Vagina (tissue), 2 donors: ENCODE measurements at regions not wholly inside any gene's neighbourhood (a gene's known extent, or its start where the extent isn't known, plus 50 kb on each side); places are given as distances from the start of the nearest gene placed in this dataset.

Experiments
- DNase-seq, 2 donors: peaks; one replicate each; pipeline ENCODE4 v3.0.0-alpha.2; 2017; ENCODE audit errors: extremely low spot score in 2 of 2
- H3K27ac ChIP-seq: fragments of 200-600 bp; sonication (generic); one replicate; pipeline ENCODE4 v1.5.1; 2019
- H3K27me3 ChIP-seq: fragments of 200-600 bp; sonication (generic); one replicate; pipeline ENCODE4 v1.5.1; 2019
- H3K36me3 ChIP-seq, 2 donors: fragments of 200-600 bp; sonication (generic); one replicate each; pipeline ENCODE4 v1.5.1; 2017 to 2019
- H3K4me1 ChIP-seq: fragments of 200-600 bp; sonication (generic); one replicate; pipeline ENCODE4 v1.5.1; 2019
- H3K4me3 ChIP-seq, 2 donors: fragments of 200-600 bp; sonication (generic); 1 replicate in 1 of 2; 2 replicates in 1 of 2; pipeline ENCODE4 v1.5.1; 2016 to 2019
- H3K9me3 ChIP-seq: fragments of 200-600 bp; sonication (generic); one replicate; pipeline ENCODE4 v1.5.1; 2019
- CTCF ChIP-seq, 3 experiments: fragments of 450-650 bp in 2 of 3; fragments of 200-600 bp in 1 of 3; sonication (generic) in 1 of 3; IDR thresholded peaks; one replicate each; pipeline ENCODE4 v1.5.1; 2017 to 2019; ENCODE audit warnings: antibody characterized with exemption in 3 of 3, mild to moderate bottlenecking in 2 of 3, moderate library complexity in 2 of 3
- POLR2A ChIP-seq, 2 donors: fragments of 450-650 bp; IDR thresholded peaks; one replicate each; pipeline ENCODE4 v1.6.1; 2017; ENCODE audit warnings: antibody characterized with exemption in 2 of 2, mild to moderate bottlenecking in 2 of 2, moderate library complexity in 2 of 2
- POLR2AphosphoS5 ChIP-seq, 2 donors: sonication (generic); formaldehyde crosslinking; IDR thresholded peaks; one replicate each; pipeline ENCODE4 v1.9.0; 2017; ENCODE audit warnings: antibody characterized with exemption in 2 of 2, mild to moderate bottlenecking in 2 of 2, low read depth in 1 of 2; ENCODE audit not compliant: insufficient read depth in 1 of 2
- intact Hi-C: fragments of 100-400 bp; cut with DNase I; formaldehyde crosslinking; loops from one replicate; pipeline ENCODE4 v1.15.1; 2023

GRCh38 chr1:34372891-34373290, 196.2 kb downstream of the C1orf94 start:
- Histone ChIP-seq H3K4me1 (no peaks in the 10 kb centered on the region), H3K4me3 (no peak overlapping the region), H3K9me3 (no peaks in the 10 kb centered on the region), H3K36me3 (no peaks in the 10 kb centered on the region), H3K27me3 (no peaks in the 10 kb centered on the region), H3K27ac (no peak overlapping the region)
- TF ChIP-seq CTCF (IDR thresholded peaks at IDR 0.05) (no peak), POLR2AphosphoS5 (IDR thresholded peaks at IDR 0.05; ENCODE audit: insufficient read depth in 1 of 2, low read depth in 1 of 2) (no peak), POLR2A (IDR thresholded peaks at IDR 0.05) (no peak)
- intact Hi-C loops: no loop called here
- peak in 1 of 2 donors; percentile 67 for DNase-seq

DNA sequence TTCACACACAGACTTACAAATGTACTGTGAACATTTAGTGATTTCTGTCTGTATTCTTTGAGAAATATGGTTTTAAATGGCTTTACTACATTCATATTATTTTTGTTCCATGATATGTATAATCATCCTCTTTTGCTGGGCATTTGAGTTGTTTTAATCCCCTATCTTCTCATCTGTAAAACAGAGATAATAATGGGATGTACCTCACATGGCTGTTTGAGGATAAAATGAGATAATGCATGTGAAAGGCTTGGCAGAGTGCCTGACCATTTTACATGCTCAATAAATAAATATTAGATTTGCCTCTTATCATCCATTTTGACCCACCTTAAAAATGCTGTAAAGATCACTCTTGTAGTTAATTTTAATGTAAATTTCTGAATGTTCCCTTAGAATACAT, 197.2 kb downstream of the C1orf94 start:
- intact Hi-C loops: no loop called here
- Histone ChIP-seq H3K36me3 (no peaks in the 10 kb centered on the region), H3K27ac (no peak overlapping the region), H3K27me3 (no peaks in the 10 kb centered on the region), H3K4me3 (no peak overlapping the region), H3K4me1 (no peaks in the 10 kb centered on the region), H3K9me3 (no peaks in the 10 kb centered on the region)
- no peak for TF ChIP-seq POLR2AphosphoS5 (IDR thresholded peaks at IDR 0.05; ENCODE audit: insufficient read depth in 1 of 2, low read depth in 1 of 2)
- TF ChIP-seq CTCF (IDR thresholded peaks at IDR 0.05): no peak
- no peak for TF ChIP-seq POLR2A (IDR thresholded peaks at IDR 0.05)
- DNase-seq: no peak

DNA sequence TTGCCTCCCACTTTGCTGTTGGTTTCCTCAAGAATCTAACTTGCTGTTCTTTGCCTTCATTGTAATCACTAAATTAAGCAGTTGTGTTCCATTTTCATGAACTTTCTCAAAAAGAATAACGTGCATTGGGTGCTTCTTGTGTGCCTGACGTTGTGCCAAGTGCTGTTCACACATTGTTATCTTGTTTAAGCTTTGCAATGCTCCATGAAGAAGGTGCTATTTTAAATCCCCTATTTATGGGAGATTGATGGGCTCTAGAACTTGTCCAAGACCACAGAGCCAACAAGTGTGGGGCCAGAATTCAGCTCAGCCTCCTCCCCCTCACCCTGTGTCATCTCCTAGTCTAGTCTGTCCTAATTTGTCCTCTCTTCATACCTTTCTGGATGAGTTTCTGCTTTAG, 199.8 kb downstream of the C1orf94 start:
- Histone ChIP-seq H3K27me3 (no peaks in the 10 kb centered on the region), H3K36me3 (no peaks in the 10 kb centered on the region), H3K9me3 (no peaks in the 10 kb centered on the region), H3K27ac (no peak overlapping the region), H3K4me1 (no peaks in the 10 kb centered on the region), H3K4me3 (no peak overlapping the region)
- DNase-seq: no peak
- TF ChIP-seq POLR2AphosphoS5 (IDR thresholded peaks at IDR 0.05; ENCODE audit: insufficient read depth in 1 of 2, low read depth in 1 of 2) (no peak), POLR2A (IDR thresholded peaks at IDR 0.05) (no peak), CTCF (IDR thresholded peaks at IDR 0.05) (no peak)
- intact Hi-C loops: no loop called here

DNA sequence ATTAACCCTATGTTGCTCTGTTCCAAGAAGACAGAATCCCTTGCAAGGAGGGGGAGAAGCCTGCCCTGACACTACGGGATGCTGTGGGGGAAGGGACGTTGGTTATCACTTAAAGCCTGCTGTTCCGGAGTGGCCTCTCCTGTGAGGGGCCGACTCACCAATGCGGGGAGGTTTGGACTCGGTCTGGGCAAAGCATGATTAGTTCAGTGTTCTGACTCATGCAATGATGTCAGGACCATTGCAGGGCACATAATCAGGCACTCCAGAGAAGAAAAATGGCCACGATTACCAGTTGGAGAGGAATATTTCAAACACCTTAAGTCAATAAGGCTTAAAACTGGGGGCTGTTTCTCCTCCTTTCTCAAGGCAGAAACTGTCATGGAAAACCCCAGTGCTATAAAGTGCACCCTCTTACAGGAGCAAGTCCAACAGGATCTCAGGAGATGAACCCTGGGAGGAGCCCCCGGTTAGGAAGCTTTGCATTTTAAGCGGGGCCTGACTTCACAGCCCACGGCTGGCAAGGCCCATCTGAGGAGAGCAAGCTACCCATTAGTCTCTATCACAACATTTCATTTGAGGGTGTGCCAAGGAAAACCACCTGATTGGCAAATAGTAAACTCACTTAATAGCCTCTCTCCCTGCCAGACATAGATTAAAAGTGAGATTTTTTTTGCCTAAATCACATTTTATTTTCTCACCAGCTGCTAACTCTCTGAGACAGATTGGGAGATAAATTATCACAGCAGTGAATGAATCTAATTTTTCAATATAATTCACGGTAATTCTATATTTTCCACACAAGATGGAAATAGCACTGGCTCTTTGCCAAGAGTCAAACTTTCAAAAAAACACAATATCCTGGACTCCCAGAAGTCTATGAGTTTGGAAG, 202.5 kb downstream of the C1orf94 start:
- H3K36me3 ChIP-seq: no peaks in the 10 kb centered on the region
- no peaks in the 10 kb centered on the region for H3K27me3 ChIP-seq
- intact Hi-C loops: no loop called here
- no peak for DNase-seq
- H3K27ac ChIP-seq: no peak overlapping the region
- H3K4me1 ChIP-seq: no peaks in the 10 kb centered on the region
- TF ChIP-seq CTCF (IDR thresholded peaks at IDR 0.05) (no peak), POLR2AphosphoS5 (IDR thresholded peaks at IDR 0.05; ENCODE audit: insufficient read depth in 1 of 2, low read depth in 1 of 2) (no peak), POLR2A (IDR thresholded peaks at IDR 0.05) (no peak)
- no peak overlapping the region for H3K4me3 ChIP-seq
- no peaks in the 10 kb centered on the region for H3K9me3 ChIP-seq

DNA sequence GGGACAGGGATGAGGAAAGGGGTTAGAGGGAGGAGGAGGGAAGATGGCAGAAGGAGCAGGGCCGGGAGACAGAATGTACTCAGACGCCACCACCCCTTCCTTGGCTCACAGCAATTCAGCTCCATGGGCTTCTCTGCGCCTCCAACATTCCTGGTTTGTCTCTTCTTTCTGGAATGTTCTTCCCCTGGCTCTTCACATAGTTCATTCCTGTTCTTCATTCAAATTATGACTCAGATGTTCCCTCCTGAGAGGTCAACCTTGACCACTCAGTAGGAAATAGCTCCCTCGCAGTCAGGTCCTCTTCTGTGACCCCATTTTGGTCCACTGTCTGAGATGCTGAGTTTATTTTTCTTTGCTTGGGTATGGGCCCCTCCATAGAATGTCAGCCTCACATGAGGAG, 203.2 kb downstream of the C1orf94 start:
- H3K4me1 ChIP-seq: no peaks in the 10 kb centered on the region
- no peaks in the 10 kb centered on the region for H3K9me3 ChIP-seq
- H3K27me3 ChIP-seq: no peaks in the 10 kb centered on the region
- intact Hi-C loops: no loop called here
- no peaks in the 10 kb centered on the region for H3K36me3 ChIP-seq
- H3K27ac ChIP-seq: no peak overlapping the region
- TF ChIP-seq CTCF (IDR thresholded peaks at IDR 0.05): no peak
- TF ChIP-seq POLR2AphosphoS5 (IDR thresholded peaks at IDR 0.05; ENCODE audit: insufficient read depth in 1 of 2, low read depth in 1 of 2): no peak
- no peak for TF ChIP-seq POLR2A (IDR thresholded peaks at IDR 0.05)
- no peak for DNase-seq
- H3K4me3 ChIP-seq: no peak overlapping the region
